ENCODE measurements at regions not wholly inside any gene's neighbourhood (a gene's known extent, or its start where the extent isn't known, plus 50 kb on each side); places are given as distances from the start of the nearest gene placed in this dataset.

DNA sequence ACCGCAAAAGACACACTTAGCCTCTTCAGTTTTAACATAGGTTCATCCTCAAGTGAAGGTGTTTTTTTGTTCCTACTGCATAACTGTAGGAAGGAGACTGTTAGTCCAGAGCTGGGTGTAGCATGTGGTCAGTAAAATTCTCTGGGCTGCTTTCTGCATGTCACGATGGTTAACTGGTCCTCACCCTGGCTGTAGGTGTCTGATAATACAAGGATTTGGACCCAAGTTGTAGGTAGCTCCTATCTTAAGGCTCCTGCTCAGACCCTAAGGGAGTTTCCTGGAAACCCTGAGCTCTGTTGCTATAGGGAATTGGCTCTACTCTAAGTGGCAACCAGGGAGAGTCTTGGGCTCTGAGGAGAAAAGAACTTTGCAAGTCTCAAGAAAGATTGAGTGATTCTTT lies 112.9 kb downstream of the SAMD9 start:
- TF ChIP-seq, protein P1, sequence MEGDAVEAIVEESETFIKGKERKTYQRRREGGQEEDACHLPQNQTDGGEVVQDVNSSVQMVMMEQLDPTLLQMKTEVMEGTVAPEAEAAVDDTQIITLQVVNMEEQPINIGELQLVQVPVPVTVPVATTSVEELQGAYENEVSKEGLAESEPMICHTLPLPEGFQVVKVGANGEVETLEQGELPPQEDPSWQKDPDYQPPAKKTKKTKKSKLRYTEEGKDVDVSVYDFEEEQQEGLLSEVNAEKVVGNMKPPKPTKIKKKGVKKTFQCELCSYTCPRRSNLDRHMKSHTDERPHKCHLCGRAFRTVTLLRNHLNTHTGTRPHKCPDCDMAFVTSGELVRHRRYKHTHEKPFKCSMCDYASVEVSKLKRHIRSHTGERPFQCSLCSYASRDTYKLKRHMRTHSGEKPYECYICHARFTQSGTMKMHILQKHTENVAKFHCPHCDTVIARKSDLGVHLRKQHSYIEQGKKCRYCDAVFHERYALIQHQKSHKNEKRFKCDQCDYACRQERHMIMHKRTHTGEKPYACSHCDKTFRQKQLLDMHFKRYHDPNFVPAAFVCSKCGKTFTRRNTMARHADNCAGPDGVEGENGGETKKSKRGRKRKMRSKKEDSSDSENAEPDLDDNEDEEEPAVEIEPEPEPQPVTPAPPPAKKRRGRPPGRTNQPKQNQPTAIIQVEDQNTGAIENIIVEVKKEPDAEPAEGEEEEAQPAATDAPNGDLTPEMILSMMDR (conservative IDR thresholded peaks at IDR 0.05), result no peak
- TF ChIP-seq ZFX (IDR thresholded peaks at IDR 0.05), result no peak
